HEK293T (cell line): ENCODE measurements at regions not wholly inside any gene's neighbourhood (a gene's known extent, or its start where the extent isn't known, plus 50 kb on each side); places are given as distances from the start of the nearest gene placed in this dataset.

ENCODE experiments used
- ARNT ChIP-seq: fragments of 450-650 bp; IDR thresholded peaks from 2 replicates; pipeline ENCODE4 v1.6.1; 2017; ENCODE audit warnings: mild to moderate bottlenecking
- ELF4 ChIP-seq: fragments of 450-650 bp; IDR thresholded peaks from 2 replicates; pipeline ENCODE4 v1.6.1; 2017; ENCODE audit warnings: antibody characterized with exemption
- FOXA1 ChIP-seq: fragments of 450-650 bp; IDR thresholded peaks from 2 replicates; pipeline ENCODE4 v1.6.1; 2016; ENCODE audit warnings: mild to moderate bottlenecking
- FOXK2 ChIP-seq: fragments of 450-650 bp; IDR thresholded peaks from 2 replicates; pipeline ENCODE4 v1.6.1; 2016; ENCODE audit warnings: mild to moderate bottlenecking
- SP1 ChIP-seq: fragments of 450-650 bp; IDR thresholded peaks from 2 replicates; pipeline ENCODE4 v1.6.1; 2017
- TF ChIP-seq, protein P1 (sequence below): fragments of 450-650 bp; IDR thresholded peaks from 2 replicates; pipeline ENCODE4 v1.6.1; 2016

DNA sequence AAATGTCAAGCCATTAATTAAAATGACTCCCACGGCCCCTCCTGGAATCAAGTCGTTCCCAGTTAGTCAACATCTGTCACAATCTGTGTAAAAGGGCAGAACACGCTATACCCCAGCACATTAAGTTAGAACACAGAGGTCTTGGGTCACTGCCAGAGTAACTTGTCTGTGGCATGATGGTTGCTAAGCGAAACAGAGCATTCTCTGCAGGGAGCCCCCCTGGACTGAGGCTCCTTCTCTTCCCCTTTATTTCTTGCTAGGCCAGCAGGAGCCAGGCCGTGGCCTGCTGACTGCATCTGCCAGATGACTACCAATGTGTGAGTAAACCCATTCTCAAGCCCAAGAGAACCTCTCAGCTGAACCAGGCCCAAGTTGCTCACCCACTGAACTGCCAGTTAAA is 51.9 kb upstream of the ZBED3 start:
- TF ChIP-seq FOXK2, result no peak
- TF ChIP-seq, protein P1, sequence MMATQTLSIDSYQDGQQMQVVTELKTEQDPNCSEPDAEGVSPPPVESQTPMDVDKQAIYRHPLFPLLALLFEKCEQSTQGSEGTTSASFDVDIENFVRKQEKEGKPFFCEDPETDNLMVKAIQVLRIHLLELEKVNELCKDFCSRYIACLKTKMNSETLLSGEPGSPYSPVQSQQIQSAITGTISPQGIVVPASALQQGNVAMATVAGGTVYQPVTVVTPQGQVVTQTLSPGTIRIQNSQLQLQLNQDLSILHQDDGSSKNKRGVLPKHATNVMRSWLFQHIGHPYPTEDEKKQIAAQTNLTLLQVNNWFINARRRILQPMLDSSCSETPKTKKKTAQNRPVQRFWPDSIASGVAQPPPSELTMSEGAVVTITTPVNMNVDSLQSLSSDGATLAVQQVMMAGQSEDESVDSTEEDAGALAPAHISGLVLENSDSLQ, result no peak
- no peak for TF ChIP-seq SP1
- no peak for TF ChIP-seq FOXA1
- TF ChIP-seq ARNT, result no peak
- TF ChIP-seq ELF4, result no peak
